ENCODE measurements at regions not wholly inside any gene's neighbourhood (a gene's known extent, or its start where the extent isn't known, plus 50 kb on each side); places are given as distances from the start of the nearest gene placed in this dataset.

- TF ChIP-seq, protein P1, sequence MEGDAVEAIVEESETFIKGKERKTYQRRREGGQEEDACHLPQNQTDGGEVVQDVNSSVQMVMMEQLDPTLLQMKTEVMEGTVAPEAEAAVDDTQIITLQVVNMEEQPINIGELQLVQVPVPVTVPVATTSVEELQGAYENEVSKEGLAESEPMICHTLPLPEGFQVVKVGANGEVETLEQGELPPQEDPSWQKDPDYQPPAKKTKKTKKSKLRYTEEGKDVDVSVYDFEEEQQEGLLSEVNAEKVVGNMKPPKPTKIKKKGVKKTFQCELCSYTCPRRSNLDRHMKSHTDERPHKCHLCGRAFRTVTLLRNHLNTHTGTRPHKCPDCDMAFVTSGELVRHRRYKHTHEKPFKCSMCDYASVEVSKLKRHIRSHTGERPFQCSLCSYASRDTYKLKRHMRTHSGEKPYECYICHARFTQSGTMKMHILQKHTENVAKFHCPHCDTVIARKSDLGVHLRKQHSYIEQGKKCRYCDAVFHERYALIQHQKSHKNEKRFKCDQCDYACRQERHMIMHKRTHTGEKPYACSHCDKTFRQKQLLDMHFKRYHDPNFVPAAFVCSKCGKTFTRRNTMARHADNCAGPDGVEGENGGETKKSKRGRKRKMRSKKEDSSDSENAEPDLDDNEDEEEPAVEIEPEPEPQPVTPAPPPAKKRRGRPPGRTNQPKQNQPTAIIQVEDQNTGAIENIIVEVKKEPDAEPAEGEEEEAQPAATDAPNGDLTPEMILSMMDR (IDR thresholded peaks at IDR 0.05; ENCODE audit: low read depth, low read length) = no peak
- TF ChIP-seq EZH2phosphoT487 (IDR thresholded peaks at IDR 0.05; ENCODE audit: low read depth) = no peak
Measured at GRCh38 chr17:14827396-14827919, 437.7 kb downstream of the PMP22 start.
